MM.1S (cell line): ENCODE measurements at regions not wholly inside any gene's neighbourhood (a gene's known extent, or its start where the extent isn't known, plus 50 kb on each side); places are given as distances from the start of the nearest gene placed in this dataset.

Source experiments
- CTCF ChIP-seq: fragments of 300-600 bp; sonication (generic); IDR thresholded peaks from 2 replicates; pipeline ENCODE4 v1.5.1; 2016; ENCODE audit warnings: antibody characterized with exemption, low read length, mixed read lengths
- EZH2 ChIP-seq: fragments of 300-600 bp; sonication (generic); optimal IDR thresholded peaks from 2 replicates; pipeline ENCODE3; 2017; ENCODE audit warnings: low read depth, mild to moderate bottlenecking, antibody characterized with exemption, low read length, mixed read lengths
- EZH2phosphoT487 ChIP-seq: fragments of 300-600 bp; sonication (generic); IDR thresholded peaks from 2 replicates; pipeline ENCODE4 v1.6.1; 2018; ENCODE audit warnings: antibody characterized with exemption, low read length

- TF ChIP-seq CTCF (no peak), EZH2phosphoT487 (no peak), EZH2 (no peak)
Observed at GRCh38 chr2:55995902-55996301, 72.3 kb upstream of the EFEMP1 start.
